Inferior parietal cortex (tissue), 1 donor: ENCODE measurements at regions not wholly inside any gene's neighbourhood (a gene's known extent, or its start where the extent isn't known, plus 50 kb on each side); places are given as distances from the start of the nearest gene placed in this dataset.
"Not testable (repeated sequence)": the region's sequence is repeated elsewhere in the genome, so short reads cannot be mapped to it uniquely, and the experiment has no call there.

Experiments
- DNase-seq: peaks from one replicate; pipeline ENCODE4 v3.0.0-alpha.2; 2016; ENCODE audit errors: extremely low spot score

DNA sequence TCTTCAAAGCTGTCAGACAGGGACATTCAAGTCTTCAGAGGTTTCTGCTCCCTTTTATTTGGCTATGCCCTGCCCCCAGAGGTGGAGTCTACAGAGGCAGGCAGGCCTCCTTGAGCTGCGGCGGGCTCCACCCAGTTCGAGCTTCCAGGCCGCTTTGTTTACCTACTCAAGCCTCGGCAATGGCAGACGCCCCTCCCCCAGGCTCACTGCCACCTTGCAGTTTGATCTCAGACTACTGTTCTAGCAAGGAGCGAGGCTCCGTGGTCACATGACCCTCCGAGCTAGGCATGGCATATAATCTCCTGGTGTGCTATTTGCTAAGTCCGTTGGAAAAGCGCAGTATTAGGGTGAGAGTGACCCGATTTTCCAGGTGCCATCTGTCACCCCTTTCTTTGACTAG, 462.6 kb upstream of the HS3ST5 start:
- DNase-seq = not testable (repeated sequence)

DNA sequence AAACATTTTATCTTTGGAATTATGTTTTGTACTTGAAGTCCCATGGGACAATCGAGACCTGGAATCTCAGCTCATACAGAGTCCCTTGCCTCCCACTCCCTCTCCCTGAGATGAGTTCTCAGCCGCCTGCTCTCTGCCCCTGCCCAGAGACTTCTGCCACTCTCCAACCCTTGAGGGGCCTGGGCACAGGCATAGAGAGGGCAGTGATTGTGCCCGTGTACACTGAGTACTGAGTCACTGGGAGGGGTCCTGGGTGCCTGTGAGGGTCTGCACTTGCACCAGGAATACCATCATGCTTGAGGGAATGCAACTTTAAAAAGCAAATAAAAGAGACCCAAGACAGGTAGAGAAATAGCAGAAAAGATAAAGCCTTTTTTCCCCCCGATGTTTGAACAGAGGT, 453.8 kb upstream of the HS3ST5 start:
- no peak for DNase-seq

DNA sequence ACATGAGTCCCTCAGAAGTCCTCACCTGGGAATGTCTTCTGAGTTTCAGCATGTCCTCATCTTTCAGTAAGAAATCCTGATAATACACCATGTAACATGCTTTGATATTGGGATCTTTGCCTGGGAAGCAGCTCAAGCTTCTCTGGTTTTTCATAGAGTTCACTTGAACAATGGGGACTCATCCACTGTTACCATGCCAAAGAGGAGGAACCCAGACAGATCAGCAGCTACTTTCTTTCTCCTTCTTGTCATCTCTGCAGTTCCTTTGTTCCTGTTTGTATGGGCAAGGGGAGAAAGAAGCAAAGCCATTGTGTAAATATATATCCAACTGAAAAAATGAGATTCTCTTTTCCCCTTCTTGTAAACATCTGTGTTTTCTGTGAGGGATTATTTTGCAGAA, 450.6 kb upstream of the HS3ST5 start:
- DNase-seq = no peak

DNA sequence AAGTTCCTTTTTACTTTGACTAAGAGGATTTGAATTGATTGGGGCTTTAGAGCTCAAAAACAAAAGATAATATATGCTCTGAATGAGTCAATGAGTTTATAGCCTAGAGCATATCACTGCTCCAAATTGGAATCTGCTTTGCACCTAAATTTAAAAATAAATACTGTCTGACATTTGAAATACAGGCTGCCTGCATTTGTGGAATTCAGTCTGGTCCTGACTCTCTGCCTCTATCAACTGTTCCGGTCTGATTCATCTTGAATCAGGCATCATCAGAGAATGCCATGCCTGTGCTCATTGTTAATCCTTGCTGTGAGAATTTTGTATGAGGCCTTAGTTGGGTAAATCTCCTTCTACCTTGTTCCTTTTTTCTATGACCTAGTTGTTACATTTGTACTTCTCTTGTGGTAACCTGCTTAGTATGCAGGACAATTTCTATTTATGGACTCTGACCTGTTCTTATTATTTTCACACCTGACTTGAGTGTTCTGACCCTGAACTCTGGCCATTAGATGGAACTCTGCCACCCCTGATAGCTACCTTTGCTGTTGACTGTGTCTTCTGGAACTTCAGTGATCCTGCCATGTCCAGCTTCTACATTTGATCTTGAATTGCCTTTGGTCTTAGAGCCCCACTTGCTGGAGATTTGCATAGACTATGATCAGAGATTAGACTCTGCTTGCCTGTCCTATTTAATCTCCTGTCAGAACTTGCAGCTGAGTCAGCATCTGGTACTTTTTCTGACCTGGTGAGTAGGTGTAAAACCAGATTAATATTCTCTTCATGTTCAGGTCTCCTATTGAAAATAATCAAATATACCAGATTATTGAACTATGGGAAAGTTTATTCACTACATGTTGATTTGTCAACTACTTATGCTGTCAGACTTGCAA, 442.7 kb upstream of the HS3ST5 start:
- DNase-seq = no peak

DNA sequence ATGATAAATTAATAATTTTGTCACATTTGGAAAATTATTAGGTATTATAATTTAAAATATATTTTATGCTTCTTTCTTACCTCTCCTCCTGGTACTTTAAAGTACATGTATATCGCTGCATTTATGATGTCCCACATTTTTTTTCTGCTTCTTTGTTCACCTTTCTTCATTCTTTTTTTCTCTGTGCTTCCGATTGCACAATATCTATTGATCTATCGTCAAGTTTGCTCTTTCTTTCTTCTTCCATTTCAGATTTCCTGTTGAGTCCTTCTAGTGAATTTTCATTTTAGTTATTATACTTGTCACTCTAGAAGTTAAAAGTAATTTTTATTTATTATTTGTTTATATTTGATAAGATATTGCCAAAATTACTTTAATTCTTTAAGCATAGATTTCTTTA, 441.0 kb upstream of the HS3ST5 start:
- DNase-seq = no peak

DNA sequence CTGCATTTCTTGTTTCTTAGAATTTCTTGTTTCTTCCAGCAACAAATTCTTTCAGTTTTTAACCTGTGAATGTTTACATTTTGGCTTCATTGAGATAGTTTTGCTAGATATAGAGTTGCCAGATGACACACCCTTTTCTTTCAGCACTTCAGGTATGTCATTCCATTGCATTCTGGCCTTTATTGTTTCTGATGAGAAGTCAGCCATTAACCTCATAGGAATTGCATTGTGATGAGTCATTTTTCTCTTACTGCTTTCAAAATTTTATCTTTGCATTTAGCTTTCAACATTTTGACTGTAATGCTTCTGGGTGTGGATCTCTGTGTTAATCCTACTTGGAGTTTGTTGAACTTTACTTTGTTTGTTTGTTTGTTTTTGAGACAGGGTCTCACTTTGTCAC, 440.3 kb upstream of the HS3ST5 start:
- no peak for DNase-seq

DNA sequence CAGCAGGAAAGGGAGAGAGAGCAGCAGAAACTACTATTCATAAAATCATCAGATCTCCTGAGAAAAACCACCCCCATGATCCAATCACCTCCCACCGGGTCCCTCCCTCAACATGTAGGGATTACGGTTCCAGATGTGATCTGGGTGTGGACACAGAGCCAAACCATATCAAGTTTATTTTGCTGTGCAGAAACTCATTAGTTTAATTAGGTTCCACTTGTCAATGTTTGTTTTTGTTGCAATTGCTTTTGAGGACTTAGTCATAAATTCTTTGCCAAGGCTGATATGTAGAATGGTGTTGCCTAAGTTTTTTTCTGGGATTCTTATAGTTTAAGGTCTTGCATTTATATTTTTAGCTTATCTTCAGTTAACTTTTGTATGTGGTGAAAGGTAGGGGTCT, 422.0 kb upstream of the HS3ST5 start:
- no peak for DNase-seq

DNA sequence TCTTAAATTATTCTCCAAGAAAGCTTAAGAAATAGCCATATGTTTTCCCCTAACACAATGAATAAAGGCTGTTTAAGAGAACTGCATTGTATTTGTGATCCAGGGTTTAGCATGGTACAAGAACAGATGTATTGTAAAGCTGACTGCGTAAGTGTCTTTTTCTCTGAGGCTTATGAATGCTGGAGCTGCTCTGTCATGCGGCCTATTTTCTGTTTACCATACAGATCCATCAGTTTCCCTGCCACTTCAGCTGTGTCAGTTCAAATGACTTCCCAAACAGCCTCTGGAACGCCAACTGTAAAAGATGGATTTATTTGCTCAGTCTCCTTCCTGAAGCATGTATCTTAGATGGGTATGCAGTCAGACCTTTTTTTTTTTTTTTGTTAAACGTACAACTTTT, 419.3 kb upstream of the HS3ST5 start:
- DNase-seq = peak; percentile 35

DNA sequence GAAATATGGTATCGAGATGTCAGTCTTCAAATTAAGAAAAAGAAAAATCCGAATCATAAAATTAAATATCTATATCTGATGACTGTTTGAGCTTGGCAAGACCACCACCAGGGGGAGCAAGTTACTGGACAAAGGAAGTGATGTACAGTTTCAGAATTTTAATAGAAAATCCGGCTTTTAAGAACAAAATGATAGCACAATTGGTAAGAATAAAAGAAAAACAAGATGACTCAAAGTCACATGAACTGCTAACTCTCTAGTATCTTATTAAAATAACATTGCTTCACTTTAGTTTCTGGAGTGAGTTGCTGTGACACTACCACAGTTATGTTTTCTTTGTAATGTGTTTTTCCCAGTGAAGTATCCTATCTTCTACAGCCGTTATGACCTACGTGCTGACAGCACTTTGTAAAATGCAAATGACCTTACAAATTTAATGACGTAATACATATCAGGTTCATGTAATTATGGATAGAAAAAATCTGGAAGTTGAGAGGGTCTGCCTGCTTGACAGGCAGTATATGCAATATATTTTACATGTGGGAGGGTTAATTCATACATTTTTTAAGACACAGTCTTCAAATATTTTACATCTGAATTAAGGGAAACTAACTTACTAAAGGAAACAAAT, 405.3 kb upstream of the HS3ST5 start:
- peak; percentile 77 for DNase-seq

DNA sequence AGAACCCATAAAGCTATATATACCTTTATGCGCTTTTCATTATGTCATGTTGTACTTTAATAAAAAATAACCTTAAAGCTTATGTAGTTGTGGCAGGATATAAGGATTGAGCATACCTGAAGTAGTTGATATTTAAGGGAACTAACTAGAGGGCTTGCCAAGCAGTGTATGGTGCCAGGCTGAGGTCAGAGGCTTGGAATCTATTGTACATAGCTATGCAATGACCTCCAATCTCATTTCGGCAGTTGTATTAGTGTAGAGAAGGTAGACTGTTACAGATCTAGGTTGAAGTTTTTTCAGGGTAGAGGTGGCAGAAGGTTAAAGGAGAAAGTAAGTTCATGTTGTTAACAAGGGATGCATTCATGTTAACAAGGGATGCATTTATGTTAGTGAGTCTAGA, 397.7 kb upstream of the HS3ST5 start:
- no peak for DNase-seq

DNA sequence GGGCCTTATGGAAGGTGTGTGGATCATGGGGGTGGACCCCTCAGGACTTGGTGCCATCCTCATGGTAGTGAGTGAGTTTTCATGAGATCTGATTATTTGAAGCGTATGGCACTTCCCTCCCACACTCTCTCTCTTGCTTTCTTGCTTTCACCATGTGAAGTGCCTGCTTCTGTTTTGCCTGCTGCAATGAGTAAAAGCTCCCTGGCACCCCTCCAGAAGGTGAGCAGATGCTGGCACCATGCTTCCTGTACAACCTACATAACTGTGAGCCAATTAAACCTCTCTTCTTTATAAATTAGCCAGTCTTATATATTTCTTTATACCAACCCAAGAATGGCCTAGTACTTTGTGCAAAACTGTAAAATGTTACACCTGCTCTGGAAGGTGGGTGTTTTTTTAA, 396.8 kb upstream of the HS3ST5 start:
- DNase-seq = no peak

DNA sequence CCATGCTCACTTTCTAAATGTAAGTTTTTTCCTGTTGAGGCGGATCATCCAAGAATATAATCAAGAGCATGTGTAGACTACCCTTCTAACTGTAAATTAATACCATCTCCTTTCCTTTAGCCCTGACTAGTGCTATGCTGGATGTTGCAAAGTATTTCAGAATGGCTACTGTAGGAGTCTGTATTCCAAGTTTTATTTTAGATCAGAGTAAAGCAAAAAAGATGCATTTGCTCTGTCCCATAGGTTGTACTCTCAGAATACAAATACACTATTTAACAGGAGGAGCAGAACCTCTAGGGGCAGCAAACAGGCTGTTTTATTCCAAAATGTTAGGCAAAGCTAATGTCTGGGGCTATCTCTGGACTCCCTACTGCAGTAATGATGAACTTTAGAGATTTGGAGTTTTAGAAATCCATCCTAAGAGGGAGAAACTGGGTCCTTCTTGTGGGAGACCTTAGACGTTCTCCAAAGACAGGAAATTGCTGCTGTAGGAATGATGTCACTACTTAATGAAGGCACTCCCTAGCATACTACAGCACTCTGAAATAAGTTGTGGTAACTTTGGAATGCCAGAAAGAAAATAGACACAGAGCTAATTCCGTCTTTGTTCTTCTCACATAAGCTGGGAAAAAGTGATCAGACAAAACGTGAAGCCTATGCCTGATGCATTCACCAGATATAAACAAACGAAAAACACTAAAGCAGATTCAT, 392.4 kb upstream of the HS3ST5 start:
- DNase-seq = no peak

DNA sequence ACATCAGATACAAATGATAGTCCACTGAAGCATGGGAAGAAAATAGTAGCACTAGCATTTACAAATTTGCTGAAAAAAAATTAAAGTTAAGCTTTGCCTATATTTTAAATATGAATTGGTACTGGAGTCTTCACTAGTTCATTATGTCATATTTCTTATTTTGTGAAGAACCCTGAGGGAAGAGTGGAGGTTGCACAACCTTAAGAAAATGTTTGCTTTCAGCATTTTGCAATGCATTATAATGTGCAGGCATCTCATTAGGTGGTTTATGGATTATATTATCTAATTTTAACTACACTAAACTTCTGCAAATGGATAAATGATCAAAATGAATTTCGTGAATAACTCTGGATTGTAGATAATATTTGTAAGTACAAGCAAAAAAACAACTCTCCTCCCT, 390.8 kb upstream of the HS3ST5 start:
- DNase-seq = no peak

DNA sequence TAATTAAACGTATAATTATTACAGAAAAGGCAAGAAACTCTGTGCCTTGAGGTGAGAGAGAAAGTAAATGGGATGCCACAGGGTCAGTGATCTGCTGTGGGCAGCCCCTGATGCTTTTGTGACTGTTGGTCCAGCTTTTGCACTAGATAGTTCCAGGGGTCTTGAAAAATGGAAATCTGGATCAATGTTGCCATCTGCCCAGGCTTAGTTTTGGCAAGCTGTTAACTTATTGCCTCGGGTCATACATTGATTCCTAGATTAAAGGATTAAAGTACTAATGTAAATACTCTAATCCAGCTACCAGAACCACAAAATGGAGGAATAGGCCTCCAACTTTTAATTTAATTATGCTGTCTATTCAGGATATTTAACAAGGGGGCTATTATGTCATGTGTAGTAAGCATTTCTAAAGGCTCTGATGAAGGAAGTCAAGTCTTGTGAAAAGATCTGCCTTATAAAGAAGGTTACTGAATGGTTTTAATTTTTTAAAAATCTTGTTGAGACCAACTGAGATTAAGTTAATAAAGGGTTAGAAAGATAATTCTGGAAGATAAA, 376.0 kb upstream of the HS3ST5 start:
- no peak for DNase-seq

DNA sequence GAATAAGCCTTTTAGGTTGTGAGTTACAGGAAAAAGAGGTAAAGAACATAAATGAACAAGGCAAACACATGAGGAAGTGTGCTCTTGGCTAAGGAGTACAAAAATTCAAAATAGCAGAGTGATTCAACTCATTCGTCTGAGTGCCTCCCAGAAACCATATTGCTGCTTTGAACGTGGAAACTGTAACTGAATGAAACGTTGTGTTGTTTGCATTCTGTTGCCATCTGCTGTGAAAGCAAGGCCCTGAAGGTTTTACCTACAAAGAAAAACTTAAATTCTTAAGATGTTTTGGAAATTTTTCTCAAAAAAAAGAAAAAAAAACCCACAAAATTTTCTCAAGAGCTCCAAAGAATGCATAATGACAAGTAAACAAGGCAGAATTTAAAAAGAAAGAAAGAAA, 375.4 kb upstream of the HS3ST5 start:
- no peak for DNase-seq

DNA sequence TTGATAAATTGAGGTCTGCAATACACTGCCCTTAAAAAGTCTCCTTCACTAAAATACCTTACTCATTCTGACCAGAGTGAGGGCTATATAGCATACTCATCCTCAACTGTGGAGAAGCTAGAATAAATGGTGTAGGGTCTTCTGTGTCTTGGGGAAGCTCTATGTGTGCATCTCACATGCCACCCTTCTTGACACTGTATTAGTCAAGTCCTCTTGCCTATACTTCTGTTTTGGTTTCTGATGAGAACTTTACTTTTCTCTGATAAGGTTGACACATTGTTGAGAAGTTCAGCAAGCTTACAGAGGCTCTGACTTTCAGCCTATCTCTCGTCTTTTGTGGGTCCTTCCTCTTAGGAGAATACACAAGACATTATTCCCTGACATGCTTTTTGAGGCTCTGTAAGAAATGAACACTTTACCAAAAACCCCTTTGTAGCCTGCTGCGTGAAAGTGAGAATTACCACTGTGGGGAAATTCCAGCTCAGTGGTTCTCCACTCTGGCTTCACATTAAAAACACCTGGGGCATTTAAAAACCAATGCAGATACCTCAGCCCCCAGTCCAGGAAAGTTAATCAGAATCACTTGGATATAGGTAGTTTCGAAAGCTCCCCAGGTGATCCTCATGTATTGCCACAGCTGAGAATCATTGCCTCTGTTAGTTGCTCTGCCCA, 372.1 kb upstream of the HS3ST5 start:
- DNase-seq = no peak

DNA sequence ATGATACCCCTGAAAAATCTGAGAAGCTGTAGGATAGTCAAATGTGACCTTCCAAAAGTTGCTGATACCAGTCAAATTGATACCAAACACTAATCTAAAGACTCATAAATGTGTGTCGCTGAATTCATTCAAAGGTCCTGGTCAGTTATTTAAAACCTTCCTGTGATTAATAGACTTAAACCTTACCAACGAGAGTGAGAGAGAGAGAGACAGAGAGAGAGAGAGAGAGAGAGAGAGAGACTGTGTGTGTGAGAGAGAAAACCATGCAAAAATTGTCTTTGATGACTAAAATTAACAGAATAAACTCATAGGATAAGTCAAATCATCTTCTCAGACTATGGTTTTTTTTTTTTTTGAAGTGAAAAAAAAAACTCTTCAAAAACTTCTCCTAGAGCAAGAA, 370.9 kb upstream of the HS3ST5 start:
- DNase-seq = no peak

DNA sequence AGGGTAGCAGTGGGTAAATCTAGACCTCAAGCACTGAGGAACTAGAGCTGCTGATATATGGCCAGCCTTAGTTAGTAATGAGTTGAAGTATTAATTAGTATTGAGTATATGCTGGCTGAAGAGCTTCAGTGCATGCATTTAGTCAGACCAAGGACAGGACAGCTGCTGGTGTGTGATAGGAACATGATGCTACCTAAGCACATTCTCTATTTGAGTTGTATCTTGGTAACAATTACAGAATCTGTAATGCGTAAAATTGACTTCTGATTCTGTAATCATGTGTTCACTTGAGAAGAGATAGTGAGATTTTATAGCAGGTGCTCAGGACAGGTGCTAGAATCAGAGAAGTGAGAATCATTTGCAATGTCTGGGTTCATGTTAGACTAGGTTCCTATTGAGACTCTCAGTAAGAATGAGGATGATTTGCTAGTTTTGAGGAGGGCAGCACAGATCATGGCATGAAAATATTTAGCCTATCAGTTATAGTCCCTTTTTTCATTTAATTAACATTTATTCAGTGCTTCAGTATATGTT, 369.4 kb upstream of the HS3ST5 start:
- no peak for DNase-seq

DNA sequence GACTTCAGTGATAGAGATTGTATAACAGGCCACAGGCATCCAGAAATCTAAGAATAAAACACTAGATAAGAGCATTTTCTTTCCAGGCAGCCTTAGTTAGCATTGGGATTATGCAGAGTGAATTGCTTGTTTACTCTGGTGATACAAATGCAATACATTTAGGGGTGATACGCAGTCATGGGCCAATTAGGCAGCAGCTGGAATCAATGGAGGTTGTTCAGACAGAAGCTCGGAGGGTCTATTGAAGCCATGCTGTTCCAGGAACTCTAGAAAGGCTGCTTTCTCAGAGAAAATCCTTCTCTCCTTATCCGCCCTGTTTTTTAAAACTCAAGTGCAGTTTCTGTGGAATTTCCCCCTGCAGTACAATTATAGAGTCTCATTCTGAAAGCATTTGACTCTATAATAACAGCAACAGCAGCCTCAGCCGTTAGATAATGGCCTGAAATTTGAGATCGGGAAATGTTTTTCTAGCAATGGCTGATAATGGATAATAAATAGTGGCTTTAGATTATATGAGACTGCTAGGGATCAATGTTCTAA, 364.3 kb upstream of the HS3ST5 start:
- DNase-seq = peak; percentile 8

DNA sequence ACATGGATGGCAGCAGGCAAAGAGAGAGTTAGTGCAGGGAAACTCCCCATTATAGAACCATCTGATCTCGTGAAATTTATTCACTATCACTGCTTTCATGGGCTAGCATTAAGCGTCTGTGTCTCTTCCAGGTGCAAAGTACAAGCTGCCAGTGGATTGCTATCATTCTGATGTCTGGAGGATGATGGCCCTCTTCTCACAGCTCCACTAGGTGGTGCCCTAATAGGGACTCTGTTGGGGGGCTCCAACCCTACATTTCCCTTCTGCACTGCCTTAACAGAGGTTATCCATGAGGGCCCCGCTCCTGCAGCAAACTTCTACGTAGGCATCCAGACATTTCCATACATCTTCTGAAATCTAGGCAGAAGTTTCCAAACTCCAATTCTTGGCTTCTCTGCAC, 347.8 kb upstream of the HS3ST5 start:
- DNase-seq = no peak

DNA sequence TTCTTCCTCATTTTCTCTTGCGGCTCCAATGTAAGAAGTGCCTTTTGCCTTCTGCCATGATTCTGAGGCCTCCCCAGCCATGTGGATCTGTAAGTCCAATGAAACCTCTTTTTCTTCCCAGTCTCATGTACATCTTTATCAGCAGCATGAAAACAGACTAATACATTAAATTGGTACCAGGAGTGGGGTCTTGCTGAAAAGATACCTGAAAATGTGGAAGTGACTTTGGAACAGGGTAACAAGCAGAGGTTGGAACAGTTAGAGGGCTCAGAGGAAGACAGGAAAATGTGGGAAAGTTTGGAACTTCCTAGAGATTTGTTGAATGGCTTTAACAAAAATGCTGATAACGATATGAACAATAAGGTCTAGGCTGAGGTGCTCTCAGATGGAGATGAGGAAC, 316.7 kb upstream of the HS3ST5 start:
- no peak for DNase-seq
